MM.1S (cell line): ENCODE measurements at regions not wholly inside any gene's neighbourhood (a gene's known extent, or its start where the extent isn't known, plus 50 kb on each side); places are given as distances from the start of the nearest gene placed in this dataset.

ENCODE experiments used
- CTCF ChIP-seq: fragments of 300-600 bp; sonication (generic); IDR thresholded peaks from 2 replicates; pipeline ENCODE4 v1.5.1; 2016; ENCODE audit warnings: antibody characterized with exemption, low read length, mixed read lengths
- EZH2 ChIP-seq: fragments of 300-600 bp; sonication (generic); optimal IDR thresholded peaks from 2 replicates; pipeline ENCODE3; 2017; ENCODE audit warnings: low read depth, mild to moderate bottlenecking, antibody characterized with exemption, low read length, mixed read lengths
- EZH2phosphoT487 ChIP-seq: fragments of 300-600 bp; sonication (generic); IDR thresholded peaks from 2 replicates; pipeline ENCODE4 v1.6.1; 2018; ENCODE audit warnings: antibody characterized with exemption, low read length

GRCh38 chr1:38225745-38226144 lies 179.2 kb upstream of the POU3F1 start:
- TF ChIP-seq CTCF = no peak
- TF ChIP-seq EZH2 = no peak
- TF ChIP-seq EZH2phosphoT487 = no peak
